Upper lobe of left lung (tissue), 6 donors: ENCODE measurements at regions not wholly inside any gene's neighbourhood (a gene's known extent, or its start where the extent isn't known, plus 50 kb on each side); places are given as distances from the start of the nearest gene placed in this dataset.
A peak's percentile ranks its signal among the peaks of the same experiment; 100 is the strongest.
"Not testable (repeated sequence)": the region's sequence is repeated elsewhere in the genome, so short reads cannot be mapped to it uniquely, and the experiment has no call there.

Source experiments
- ATAC-seq, 2 donors: fragments of 200-7000 bp; cut with Tn5 transposase; one replicate each; pipeline ENCODE4 v1.9.1; 2022; ENCODE audit warnings: mild to moderate bottlenecking in 2 of 2, moderate library complexity in 2 of 2; ENCODE audit not compliant: low FRiP score in 2 of 2
- DNase-seq, 2 donors: peaks; one replicate each; pipeline ENCODE4 v3.0.0-alpha.2; 2019 to 2020
- H3K27ac ChIP-seq, 4 donors: fragments of 200-600 bp; sonication (generic); one replicate each; pipeline ENCODE4 v1.5.1; 2016 to 2019
- H3K27me3 ChIP-seq, 4 donors: fragments of 200-600 bp; sonication (generic); one replicate each; pipeline ENCODE4 v1.5.1; 2017 to 2019
- H3K36me3 ChIP-seq, 4 donors: fragments of 200-600 bp; sonication (generic); one replicate each; pipeline ENCODE4 v1.5.1; 2016 to 2019
- H3K4me1 ChIP-seq, 4 donors: fragments of 200-600 bp; sonication (generic); one replicate each; pipeline ENCODE4 v1.5.1; 2018 to 2019
- H3K4me3 ChIP-seq, 4 donors: fragments of 200-600 bp; sonication (generic); one replicate each; pipeline ENCODE4 v1.5.1; 2017 to 2019; ENCODE audit warnings: mild to moderate bottlenecking in 2 of 4, moderate library complexity in 1 of 4
- H3K9me3 ChIP-seq, 4 donors: fragments of 200-600 bp; sonication (generic); one replicate each; pipeline ENCODE4 v1.5.1; 2018 to 2019
- EP300 ChIP-seq, 4 donors: sonication (generic); formaldehyde crosslinking; IDR thresholded peaks; one replicate each; pipeline ENCODE4 v1.5.1; 2017; ENCODE audit warnings: antibody characterized with exemption in 4 of 4, control low read depth in 2 of 4
- POLR2A ChIP-seq, 4 donors: fragments of 450-650 bp; IDR thresholded peaks; one replicate each; pipeline ENCODE4 v1.5.1; 2016 to 2017; ENCODE audit warnings: antibody characterized with exemption in 4 of 4, mild to moderate bottlenecking in 2 of 4
- POLR2AphosphoS5 ChIP-seq, 2 donors: sonication (generic); formaldehyde crosslinking; IDR thresholded peaks; one replicate each; pipeline ENCODE4 v1.5.1; 2017; ENCODE audit warnings: antibody characterized with exemption in 2 of 2
- WGBS, 2 donors: methylation state at CpG; one replicate each; pipeline ENCODE4 v1.1.5; 2017 to 2018; 5-methylcytosine and 5-hydroxymethylcytosine counted together
- TF ChIP-seq, protein P1 (sequence below), 6 experiments: fragments of 450-650 bp in 4 of 6; fragments of 200-600 bp in 2 of 6; sonication (generic) in 2 of 6; IDR thresholded peaks; one replicate each; pipeline ENCODE4 v1.5.1; 2016 to 2019; ENCODE audit warnings: antibody characterized with exemption in 6 of 6
- donor health status: DM: no; HTN: no; CAD: no; lungs with moderate emphysema.
- donor health status: DM: no; HTN: yes; CAD: no; lungs with severe emphysema.

DNA sequence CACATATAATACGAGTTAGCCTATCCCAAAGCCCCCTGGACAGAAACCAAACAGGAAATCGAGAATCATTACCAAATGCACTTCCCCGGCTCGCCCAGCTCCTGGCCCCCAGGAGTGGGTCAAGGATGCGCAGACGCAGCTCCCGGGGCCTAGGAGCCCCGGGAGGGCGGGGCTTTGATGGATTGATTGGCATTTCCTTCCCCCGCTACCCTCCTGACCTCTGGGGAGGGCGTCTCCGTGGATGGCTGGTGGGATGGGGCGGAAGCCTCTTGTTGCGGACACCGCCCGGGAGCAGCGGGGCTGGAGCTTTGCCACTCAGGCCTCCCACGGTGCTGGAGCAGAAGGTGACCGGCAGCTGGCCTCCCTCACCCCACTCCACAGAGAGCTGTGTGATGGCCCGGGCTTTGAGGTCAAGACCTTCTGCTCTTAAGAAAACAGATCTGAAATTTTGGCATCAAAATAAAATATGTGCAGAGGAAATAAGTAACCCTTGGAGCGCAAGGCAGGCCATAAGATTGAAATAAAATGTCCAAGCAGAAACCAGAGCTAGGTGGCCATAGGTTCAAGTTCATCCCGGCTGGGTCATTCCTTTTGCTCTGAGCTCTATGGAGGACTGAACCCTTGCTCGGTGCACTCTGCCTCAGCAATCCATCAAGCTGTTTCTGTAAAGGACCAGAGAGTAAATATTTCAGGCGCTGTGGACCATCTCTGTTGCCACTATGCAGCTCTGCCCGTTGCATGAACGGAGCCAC lies 262.3 kb downstream of the SOX9 start:
- TF ChIP-seq POLR2AphosphoS5 (IDR thresholded peaks at IDR 0.05) (no peak), EP300 (IDR thresholded peaks at IDR 0.05) (no peak), POLR2A (IDR thresholded peaks at IDR 0.05) (no peak)
- TF ChIP-seq, protein P1, sequence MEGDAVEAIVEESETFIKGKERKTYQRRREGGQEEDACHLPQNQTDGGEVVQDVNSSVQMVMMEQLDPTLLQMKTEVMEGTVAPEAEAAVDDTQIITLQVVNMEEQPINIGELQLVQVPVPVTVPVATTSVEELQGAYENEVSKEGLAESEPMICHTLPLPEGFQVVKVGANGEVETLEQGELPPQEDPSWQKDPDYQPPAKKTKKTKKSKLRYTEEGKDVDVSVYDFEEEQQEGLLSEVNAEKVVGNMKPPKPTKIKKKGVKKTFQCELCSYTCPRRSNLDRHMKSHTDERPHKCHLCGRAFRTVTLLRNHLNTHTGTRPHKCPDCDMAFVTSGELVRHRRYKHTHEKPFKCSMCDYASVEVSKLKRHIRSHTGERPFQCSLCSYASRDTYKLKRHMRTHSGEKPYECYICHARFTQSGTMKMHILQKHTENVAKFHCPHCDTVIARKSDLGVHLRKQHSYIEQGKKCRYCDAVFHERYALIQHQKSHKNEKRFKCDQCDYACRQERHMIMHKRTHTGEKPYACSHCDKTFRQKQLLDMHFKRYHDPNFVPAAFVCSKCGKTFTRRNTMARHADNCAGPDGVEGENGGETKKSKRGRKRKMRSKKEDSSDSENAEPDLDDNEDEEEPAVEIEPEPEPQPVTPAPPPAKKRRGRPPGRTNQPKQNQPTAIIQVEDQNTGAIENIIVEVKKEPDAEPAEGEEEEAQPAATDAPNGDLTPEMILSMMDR (IDR thresholded peaks at IDR 0.05): no peak
- Histone ChIP-seq H3K27me3 (no peaks in the 10 kb centered on the region), H3K27ac (no peak overlapping the region), H3K4me3 (no peak overlapping the region), H3K9me3 (no peaks in the 10 kb centered on the region), H3K4me1 (peaks cover 0 to 7% (median 6%) of the 10 kb centered on the region in 4 donors), H3K36me3 (no peaks in the 10 kb centered on the region)
- WGBS, 2 donors: 46 to 49% methylated on average over 23 to 24 of the region's 26 CpGs
- peak in 1 of 2 donors; percentile 54 for DNase-seq
- ATAC-seq: peak in 1 of 2 donors; percentile 47

GRCh38 chr17:72385475-72385874 lies 264.7 kb downstream of the SOX9 start:
- no peak for ATAC-seq
- TF ChIP-seq POLR2A (IDR thresholded peaks at IDR 0.05): no peak
- TF ChIP-seq POLR2AphosphoS5 (IDR thresholded peaks at IDR 0.05): no peak
- TF ChIP-seq, protein P1 (IDR thresholded peaks at IDR 0.05): no peak
- TF ChIP-seq EP300 (IDR thresholded peaks at IDR 0.05): no peak
- H3K4me3 ChIP-seq: no peak overlapping the region
- H3K36me3 ChIP-seq: no peaks in the 10 kb centered on the region
- no peaks in the 10 kb centered on the region for H3K27me3 ChIP-seq
- no peak overlapping the region for H3K27ac ChIP-seq
- H3K9me3 ChIP-seq: no peaks in the 10 kb centered on the region
- 87% methylated on average over 3 of the region's 3 CpGs for WGBS, 2 donors
- H3K4me1 ChIP-seq: peaks cover 0 to 7% (median 6%) of the 10 kb centered on the region in 4 donors
- DNase-seq: no peak

DNA sequence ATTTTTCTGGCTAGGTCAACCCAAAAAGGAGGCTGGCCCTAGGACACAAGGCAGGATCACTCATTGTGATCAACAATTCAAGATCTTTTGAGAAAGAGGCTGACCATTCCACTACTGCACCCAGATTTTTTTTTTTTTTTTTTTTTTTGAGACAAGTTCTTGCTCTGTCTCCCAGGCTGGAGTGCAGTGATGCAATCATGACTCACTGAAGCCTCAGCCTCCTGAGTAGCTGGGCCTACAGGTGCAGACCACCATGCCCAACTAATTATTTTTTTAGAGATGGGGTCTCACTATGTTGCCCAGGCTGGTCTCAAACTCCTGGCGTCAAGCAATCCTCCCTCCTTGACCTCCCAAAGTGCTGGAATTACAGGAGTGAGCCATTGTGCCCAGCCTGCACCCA lies 265.4 kb downstream of the SOX9 start:
- not testable (repeated sequence) for H3K36me3 ChIP-seq, ATAC-seq, H3K27ac ChIP-seq, H3K4me1 ChIP-seq, H3K9me3 ChIP-seq, H3K27me3 ChIP-seq, DNase-seq, H3K4me3 ChIP-seq
- 83 to 90% methylated on average over 1 of the region's 1 CpG for WGBS, 2 donors

- TF ChIP-seq POLR2A (IDR thresholded peaks at IDR 0.05) (no peak), POLR2AphosphoS5 (IDR thresholded peaks at IDR 0.05) (no peak), EP300 (IDR thresholded peaks at IDR 0.05) (no peak)
- TF ChIP-seq, protein P1 (IDR thresholded peaks at IDR 0.05): no peak
- no peak overlapping the region for H3K27ac ChIP-seq
- 62 to 88% methylated on average over 5 of the region's 5 CpGs for WGBS, 2 donors
Observed at GRCh38 chr17:72386619-72387237, 265.9 kb downstream of the SOX9 start.

DNA sequence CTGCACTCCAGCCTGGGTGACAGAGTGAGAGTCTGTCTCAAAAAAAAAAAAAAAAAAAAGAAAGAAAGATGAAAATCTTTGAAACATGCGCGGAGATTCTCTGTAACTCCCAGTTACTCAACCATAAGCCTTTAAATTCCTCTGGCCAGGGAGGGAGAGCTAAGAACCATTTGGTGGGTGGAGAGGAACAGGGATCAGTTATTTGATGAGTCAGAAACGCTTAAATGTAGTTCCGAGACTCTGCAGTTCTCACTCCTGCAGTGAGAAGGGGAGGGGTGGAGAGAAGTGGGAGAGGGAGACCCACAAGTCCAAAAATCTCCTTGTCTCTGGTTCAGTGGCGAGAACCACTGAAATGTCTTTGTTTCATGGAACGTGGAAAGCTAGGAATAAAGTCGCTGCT lies 266.7 kb downstream of the SOX9 start:
- DNase-seq (no peak), ATAC-seq (peak in 1 of 2 donors; percentile 56)
- no peak overlapping the region for H3K4me3 ChIP-seq
- no peak overlapping the region for H3K27ac ChIP-seq
- WGBS, 2 donors: 69 to 82% methylated on average over 7 of the region's 7 CpGs
- H3K36me3 ChIP-seq: no peaks in the 10 kb centered on the region
- no peaks in the 10 kb centered on the region for H3K27me3 ChIP-seq
- TF ChIP-seq EP300 (IDR thresholded peaks at IDR 0.05): no peak
- no peak for TF ChIP-seq POLR2AphosphoS5 (IDR thresholded peaks at IDR 0.05)
- no peak for TF ChIP-seq POLR2A (IDR thresholded peaks at IDR 0.05)
- TF ChIP-seq, protein P1 (IDR thresholded peaks at IDR 0.05): no peak
- H3K4me1 ChIP-seq: peaks cover 0 to 7% (median 6%) of the 10 kb centered on the region in 4 donors
- no peaks in the 10 kb centered on the region for H3K9me3 ChIP-seq

More at GRCh38 chr17:72386619-72387237, 265.9 kb downstream of the SOX9 start:
- no peak overlapping the region for H3K4me3 ChIP-seq
- H3K4me1 ChIP-seq: peaks cover 0 to 7% (median 6%) of the 10 kb centered on the region in 4 donors
- ATAC-seq (no peak), DNase-seq (no peak)
- no peaks in the 10 kb centered on the region for H3K9me3 ChIP-seq
- no peaks in the 10 kb centered on the region for H3K27me3 ChIP-seq
- no peaks in the 10 kb centered on the region for H3K36me3 ChIP-seq
